GM18507 (cell line): ENCODE measurements at regions not wholly inside any gene's neighbourhood (a gene's known extent, or its start where the extent isn't known, plus 50 kb on each side); places are given as distances from the start of the nearest gene placed in this dataset.

Experiments used
- DNase-seq: peaks from one replicate; pipeline ENCODE4 v3.0.0; 2011; ENCODE audit warnings: low read depth; ENCODE audit not compliant: insufficient read length; ENCODE audit errors: extremely low spot score
- FAIRE-seq: peaks from 2 replicates; lab custom pipeline; 2011; peaks lifted over from hg19 to GRCh38; lab: Jason Lieb, UNC

GRCh38 chr19:28831462-28831861 is 381.5 kb downstream of the UQCRFS1 start:
- DNase-seq (no peak), FAIRE-seq (no peak)

- no peak for DNase-seq
- FAIRE-seq: no peak
Measured at GRCh38 chr19:28829762-28830161, 383.2 kb downstream of the UQCRFS1 start.

- DNase-seq: no peak
- FAIRE-seq: no peak
Measured at GRCh38 chr19:28829359-28829758, 383.6 kb downstream of the UQCRFS1 start.

GRCh38 chr19:28828276-28828870 is 384.6 kb downstream of the UQCRFS1 start:
- DNase-seq (no peak), FAIRE-seq (no peak)

- FAIRE-seq (no peak), DNase-seq (no peak)
Measured at GRCh38 chr19:28827382-28827781, 385.6 kb downstream of the UQCRFS1 start.

- FAIRE-seq (no peak), DNase-seq (no peak)
Measured at GRCh38 chr19:28823338-28823961, 389.5 kb downstream of the UQCRFS1 start.

- DNase-seq: no peak
- no peak for FAIRE-seq
Measured at GRCh38 chr19:28820289-28820688, 392.7 kb downstream of the UQCRFS1 start.

GRCh38 chr19:28815257-28815656 is 397.7 kb downstream of the UQCRFS1 start:
- no peak for FAIRE-seq
- no peak for DNase-seq

GRCh38 chr19:28794301-28794700 is 418.6 kb downstream of the UQCRFS1 start:
- FAIRE-seq (no peak), DNase-seq (no peak)

- DNase-seq (no peak), FAIRE-seq (no peak)
Measured at GRCh38 chr19:28793391-28794168, 419.4 kb downstream of the UQCRFS1 start.

GRCh38 chr19:28785971-28786370 is 427.0 kb downstream of the UQCRFS1 start:
- no peak for FAIRE-seq
- no peak for DNase-seq

- FAIRE-seq: no peak
- DNase-seq: no peak
Measured at GRCh38 chr19:28764066-28764465, 448.9 kb downstream of the UQCRFS1 start.

- DNase-seq (no peak), FAIRE-seq (no peak)
Measured at GRCh38 chr19:28746478-28746877, 466.5 kb downstream of the UQCRFS1 start.

GRCh38 chr19:28744943-28745342 is 468.0 kb downstream of the UQCRFS1 start:
- FAIRE-seq (no peak), DNase-seq (no peak)

- no peak for DNase-seq
- no peak for FAIRE-seq
Measured at GRCh38 chr19:28744014-28744413, 468.9 kb downstream of the UQCRFS1 start.

- no peak for DNase-seq
- no peak for FAIRE-seq
Measured at GRCh38 chr19:28737021-28737895, 475.7 kb downstream of the UQCRFS1 start.

GRCh38 chr19:28736528-28736927 is 476.4 kb downstream of the UQCRFS1 start:
- DNase-seq (no peak), FAIRE-seq (no peak)

GRCh38 chr19:28731577-28731976 is 481.4 kb downstream of the UQCRFS1 start:
- no peak for FAIRE-seq

GRCh38 chr19:28730791-28731512 is 482.0 kb downstream of the UQCRFS1 start:
- DNase-seq (no peak), FAIRE-seq (no peak)

More at GRCh38 chr19:28731577-28731976, 481.4 kb downstream of the UQCRFS1 start:
- DNase-seq: no peak
